IPS DF 19.7 (cell line): ENCODE measurements at regions not wholly inside any gene's neighbourhood (a gene's known extent, or its start where the extent isn't known, plus 50 kb on each side); places are given as distances from the start of the nearest gene placed in this dataset.
A peak's percentile ranks its signal among the peaks of the same experiment; 100 is the strongest.
"Not testable (repeated sequence)": the region's sequence is repeated elsewhere in the genome, so short reads cannot be mapped to it uniquely, and the experiment has no call there.

Source experiments
- DNase-seq: peaks from one replicate; pipeline ENCODE4 v3.0.0-alpha.2; 2013; ENCODE audit warnings: low read depth, low spot score

DNA sequence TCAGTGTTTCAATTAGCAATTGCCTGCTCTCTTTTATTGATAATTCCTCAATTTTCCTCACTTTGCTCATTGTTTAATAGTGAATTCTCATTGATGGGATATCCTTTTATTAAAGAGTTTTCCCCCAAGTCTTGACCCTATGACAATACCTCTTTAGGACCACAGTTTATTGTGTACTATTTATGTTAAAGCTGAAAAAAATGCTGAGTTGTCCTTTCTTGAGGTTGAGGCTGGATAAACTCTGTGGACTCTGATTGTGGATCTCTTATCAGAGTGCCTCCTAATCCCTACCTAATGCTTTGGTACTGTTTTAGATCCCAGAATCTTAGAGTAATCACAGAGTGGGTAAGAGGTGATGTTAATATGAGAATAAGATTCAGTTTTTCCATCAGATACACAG lies 416.3 kb upstream of the GBE1 start:
- no peak for DNase-seq

DNA sequence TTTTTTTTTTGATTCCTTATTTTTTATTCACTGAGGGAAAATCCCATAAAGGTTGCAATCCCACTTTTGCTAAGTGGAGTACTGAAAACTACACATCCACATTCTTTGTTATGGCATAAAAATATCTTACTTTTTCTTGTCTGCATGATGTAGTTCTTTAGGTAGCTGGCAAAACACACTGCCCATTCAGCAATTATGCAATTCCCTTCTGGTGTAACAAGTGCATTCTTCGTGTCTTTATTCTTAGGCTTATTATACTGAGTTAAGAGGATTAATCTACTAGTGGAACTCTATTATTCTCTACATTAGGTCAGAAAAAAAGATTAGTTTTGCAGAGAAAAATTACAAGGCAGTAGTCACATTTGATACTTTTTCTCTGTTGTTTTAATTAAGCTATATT lies 403.8 kb upstream of the GBE1 start:
- DNase-seq: no peak

DNA sequence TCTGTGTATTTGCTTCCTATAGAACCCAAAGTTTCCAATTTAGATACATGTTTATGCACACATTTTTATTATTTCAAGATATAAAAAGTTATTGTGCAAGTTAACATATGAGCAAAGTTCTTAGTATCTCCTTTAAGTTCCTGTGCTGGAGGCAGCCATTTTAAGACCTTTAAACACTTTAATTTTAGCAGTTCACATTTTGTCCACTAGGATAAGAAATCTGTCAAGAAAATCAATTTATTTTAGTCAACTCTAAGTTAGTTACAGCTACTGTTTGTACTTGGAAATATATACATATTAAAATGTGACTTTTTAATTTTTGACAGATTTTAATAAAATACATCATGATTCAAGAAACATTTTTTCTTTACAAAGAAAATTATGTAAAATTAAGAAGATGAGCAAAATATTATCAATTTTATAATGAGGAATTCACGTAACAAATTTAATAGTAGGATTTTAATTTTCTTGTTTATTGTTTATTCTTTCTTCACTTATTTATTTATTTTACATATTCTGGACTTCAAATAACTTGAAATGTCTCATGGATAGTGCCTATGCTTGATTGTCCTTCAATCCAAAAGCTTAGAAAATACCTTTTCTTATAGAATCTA lies 402.6 kb upstream of the GBE1 start:
- no peak for DNase-seq

DNA sequence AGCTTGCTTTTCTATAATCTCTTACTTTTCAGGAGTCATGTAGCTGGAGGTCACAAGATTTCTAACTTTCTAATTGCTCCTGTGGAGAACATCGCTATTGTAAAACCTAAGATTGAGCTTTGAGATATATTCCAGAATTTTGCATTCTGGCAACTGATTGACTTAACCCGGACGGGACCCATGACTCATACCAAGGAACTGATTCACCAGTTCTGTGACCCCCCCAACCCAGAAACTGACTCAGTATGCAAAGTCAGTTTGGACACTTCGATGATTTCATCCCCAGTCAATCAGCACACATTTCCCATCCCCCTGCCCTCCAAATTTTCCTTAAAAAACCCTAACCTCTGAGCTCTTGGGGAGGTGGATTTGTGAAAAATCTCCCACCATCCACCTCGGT lies 396.5 kb upstream of the GBE1 start:
- no peak for DNase-seq

DNA sequence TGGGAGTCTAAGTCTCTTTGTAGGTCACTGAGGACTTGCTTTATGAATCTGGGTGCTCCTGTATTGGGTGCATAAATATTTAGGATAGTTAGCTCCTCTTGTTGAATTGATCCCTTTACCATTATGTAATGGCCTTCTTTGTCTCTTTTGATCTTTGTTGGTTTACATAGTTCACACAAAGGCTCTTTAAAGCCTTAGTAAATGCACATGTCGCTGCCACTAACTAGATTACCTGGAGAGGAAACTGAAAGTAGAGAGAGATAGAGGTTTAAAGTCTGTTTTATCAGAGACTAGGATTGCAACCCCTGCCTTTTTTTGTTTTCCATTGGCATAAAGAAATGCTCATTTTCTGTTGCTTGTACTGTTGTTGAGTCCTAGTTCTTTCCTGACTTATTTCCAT lies 392.4 kb upstream of the GBE1 start:
- DNase-seq: not testable (repeated sequence)

DNA sequence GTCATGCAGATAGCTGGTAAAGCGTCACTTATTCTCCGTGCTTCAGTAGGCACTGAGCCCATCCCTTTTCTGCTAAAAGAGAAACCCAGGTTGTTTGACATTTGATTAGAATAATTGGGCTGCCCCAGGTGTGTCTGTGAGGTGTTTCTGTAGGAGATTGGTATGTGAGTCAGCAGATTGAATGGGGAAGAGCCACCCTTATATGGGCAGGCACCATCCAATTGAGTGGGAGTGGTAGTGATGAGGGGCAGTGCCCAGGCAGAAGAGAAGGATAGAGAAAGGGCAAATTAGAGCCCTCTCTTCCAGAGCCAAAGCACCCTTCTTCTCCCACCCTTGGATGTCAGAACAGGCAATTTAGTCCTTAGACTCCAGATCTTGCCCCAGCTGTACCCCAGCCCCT lies 384.3 kb upstream of the GBE1 start:
- DNase-seq: no peak

DNA sequence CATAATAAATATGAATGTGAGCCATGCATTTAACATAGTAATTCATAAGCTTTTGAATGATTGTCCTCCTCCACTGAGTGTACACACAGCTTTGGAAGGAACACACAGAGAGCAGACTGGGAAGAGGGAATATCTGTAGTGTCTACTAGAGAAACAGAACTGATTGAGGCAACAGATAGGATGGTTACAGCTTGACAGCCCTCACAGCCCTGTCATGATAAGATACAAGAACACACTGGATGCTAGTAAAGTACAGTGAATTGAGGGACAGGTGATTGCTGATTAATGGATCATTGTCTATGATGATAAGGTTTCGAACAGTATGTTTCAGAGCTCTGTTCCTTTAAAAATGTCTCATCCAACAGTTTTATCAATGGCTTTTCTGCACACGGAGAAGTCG lies 383.4 kb upstream of the GBE1 start:
- no peak for DNase-seq

DNA sequence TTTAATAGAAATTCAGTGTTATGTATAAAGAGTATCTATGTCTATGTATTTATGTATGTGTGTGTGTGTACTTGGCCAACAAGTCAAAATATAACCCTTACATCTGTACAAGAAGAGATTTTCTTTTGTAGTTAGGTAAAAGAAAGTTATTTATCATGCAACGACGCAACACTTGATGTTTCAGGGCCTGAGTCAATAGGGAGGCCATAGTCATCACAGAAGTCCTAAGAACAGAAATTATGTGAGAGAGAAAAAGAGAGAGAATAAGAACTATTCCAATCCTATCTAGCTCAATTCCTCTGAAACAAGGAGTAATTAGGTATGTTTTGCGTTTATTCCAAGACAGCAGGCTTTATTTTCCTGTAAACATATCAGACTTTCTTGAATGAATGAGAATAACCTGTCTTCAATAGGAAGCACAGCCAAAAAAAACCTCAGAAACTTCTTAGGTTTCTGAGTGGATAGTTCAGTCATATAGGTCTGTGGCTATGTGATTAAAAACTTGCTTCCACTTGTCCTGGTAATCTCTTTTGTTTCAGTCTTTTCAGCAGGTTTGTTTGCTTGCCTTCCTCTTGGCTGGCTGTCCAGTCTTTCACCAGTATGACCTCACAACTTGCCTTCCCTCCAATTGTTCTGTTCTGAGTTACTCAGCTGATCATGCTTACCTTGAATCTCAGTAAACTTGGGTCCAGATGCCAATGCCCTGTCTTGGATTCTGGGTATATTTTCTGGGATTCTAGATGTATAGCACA lies 382.4 kb upstream of the GBE1 start:
- no peak for DNase-seq

DNA sequence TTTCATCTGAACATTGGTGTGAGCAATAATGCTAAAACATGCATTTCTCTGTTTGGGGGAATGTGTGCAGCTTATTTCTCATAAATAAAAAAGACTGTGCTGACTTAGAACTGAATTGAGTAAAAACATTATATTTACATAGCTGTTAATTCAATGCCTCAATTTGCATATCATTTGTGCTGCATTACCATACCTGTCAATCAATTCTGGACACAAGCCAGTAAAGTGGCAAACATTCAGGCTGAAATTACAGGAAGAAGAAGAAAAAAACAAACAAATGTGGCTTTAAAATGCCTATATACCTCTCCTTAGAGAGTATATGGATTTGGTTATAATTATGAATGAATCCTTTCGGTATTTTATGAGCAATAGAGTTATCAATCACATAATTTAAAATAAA lies 380.1 kb upstream of the GBE1 start:
- DNase-seq: no peak

DNA sequence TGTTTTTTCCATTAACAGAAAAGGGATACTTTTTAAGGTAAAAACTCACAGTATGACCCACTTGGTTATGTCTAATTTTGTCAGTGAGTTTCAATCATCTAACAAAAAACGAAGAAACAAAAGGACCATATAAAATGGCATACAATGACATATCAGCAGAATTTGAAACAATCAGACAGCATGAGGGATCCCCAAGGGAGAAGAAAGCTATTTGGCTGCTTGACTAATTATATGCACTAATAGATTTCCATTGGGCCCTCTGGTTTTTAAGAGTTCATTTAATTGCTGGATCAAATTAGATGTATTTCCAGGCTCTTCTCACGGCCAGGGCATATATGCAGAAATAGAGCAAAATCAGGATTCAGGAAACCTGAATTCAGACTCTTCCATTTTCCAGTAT lies 376.4 kb upstream of the GBE1 start:
- no peak for DNase-seq

DNA sequence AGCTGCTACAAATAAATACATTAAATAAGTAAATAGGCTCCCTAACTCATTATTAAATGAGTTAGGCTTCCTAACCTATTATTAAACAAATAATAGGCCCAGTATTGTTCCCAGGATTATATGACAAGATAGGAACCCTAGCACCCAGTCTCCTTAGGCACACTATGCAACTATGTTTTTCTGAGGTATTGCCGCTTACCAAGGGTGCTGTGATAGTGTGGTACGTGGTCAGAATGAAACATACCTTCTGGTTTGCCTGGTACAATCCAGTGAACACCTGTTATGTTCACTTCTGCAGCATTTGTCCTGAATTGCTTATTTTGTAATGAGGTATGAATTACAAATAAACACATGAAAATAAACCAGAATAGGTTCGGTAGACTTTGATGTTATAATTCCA lies 375.6 kb upstream of the GBE1 start:
- no peak for DNase-seq

DNA sequence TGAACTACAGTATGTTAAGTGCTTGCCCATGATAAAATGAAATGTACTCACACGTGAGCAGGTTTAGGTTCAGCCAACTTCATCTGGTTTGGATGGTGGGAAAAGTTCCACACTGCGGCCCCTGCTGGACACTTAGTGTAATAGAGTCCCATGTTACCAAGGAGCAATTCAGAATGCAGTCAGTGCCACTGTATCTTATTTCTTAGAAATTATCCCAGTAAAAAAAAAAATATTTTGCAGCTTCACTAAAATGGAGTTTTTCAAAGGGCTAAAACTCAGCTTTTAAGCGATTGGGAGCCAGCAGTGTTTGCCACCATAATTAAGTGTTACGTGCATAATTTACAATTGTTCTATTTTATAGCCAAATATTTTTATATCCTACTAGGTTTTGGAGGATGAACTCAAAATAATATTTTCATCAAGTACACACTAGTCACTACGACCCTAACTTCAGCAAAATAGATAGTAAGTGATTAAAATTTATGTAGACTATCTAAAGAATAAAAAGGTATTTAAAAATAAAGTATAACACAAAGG lies 371.7 kb upstream of the GBE1 start:
- peak; percentile 17 for DNase-seq

DNA sequence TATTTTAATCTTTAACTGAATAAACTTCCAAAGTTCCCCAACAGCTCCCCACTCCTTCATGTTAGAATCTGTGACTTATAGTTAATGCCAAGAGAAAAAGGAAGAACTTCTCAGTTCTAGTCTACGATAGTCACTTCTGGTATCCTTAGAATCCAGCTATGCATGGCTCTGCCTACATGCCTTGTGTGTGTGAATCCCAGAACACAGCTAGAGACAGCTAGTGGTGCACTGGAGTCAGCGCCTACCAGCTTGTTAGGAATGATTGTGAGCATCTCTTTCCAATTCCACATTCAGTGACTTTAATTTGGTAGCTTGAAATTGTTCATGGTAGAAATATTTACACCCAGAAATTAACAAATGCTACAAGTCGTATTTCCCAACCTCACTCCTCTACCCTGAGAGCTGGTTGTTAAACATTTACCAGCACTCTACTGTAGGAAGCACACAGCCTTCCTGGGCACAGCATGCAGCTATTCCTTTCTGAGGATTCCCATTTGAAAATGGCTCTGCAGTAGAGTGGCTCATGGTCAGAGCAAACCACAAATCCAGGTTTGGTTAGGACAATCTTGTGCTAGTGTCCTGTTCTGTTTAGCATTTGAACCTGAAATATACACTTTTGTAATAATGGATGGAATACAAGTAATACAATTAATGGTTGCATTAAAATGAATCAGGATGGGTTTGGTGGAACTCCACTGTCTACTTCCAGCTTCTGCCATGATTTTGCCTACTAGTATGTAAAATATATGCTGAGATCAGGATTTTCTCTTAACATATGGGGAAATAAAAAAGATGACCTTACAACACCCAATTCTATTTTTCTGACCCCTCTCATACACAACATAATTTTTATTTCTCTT lies 371.0 kb upstream of the GBE1 start:
- DNase-seq: no peak

DNA sequence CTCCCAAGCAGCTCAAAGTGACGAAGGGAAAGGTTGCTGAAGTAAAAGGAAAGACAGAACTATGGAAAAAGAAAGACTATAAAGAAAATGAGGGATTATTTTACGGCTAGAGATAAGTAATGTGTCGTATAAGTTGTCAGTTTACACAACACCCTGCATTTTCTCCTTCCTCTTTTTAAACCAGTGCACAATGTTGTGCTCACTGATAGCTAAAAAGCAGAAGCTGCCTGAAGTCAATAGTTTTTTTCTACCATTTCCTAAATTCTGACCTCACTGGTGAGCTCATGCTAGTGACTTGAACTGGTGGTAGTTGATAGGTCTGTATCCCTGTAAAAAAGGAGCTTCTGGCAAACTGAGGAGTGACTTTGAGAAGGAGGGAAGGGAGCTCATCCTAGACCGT lies 368.6 kb upstream of the GBE1 start:
- DNase-seq: no peak

DNA sequence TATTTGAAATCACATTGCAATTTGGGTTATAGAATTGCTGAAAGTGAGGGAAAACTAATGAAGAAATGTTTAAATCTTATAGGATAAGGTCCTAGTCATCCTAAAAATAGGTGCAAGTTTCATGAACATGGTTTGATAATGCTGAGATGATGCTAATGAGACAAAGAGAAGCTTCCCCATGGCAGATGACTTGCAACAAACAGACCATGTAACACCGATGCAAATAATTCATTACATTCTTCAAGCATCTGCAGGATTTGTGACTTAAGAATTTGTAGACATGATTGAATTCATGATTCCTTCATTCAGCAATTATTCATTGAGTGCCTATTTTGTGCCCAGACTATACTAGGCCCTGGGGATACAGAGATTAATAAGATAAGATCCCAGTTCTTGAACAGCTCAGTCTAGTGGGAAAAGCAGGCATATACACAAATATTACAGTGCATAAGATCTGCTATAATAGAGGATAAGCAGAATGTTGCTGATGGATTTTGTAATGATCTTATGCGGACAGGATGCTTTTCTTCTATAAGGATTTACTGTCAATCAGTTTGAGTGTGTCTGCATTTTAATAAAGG lies 367.9 kb upstream of the GBE1 start:
- no peak for DNase-seq

DNA sequence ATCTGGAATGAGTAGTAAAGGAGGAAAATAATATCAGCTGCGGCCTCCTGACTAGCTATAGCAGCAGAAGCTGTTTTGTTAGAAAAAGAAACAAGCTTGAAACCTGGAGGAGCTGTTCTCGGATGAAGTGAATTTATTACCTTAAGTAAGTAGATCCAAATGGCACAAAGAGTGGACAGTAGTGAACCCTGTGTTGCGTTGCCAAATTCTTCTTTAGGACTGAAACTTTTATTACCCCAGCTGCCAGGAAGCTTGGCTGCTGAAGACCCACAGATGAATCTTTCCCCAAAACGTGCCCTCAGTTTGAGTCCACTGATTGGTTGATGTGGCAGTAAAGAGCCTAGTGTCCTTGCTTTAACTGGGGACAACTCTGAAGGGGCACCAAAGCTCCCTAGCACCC lies 366.8 kb upstream of the GBE1 start:
- DNase-seq: no peak

DNA sequence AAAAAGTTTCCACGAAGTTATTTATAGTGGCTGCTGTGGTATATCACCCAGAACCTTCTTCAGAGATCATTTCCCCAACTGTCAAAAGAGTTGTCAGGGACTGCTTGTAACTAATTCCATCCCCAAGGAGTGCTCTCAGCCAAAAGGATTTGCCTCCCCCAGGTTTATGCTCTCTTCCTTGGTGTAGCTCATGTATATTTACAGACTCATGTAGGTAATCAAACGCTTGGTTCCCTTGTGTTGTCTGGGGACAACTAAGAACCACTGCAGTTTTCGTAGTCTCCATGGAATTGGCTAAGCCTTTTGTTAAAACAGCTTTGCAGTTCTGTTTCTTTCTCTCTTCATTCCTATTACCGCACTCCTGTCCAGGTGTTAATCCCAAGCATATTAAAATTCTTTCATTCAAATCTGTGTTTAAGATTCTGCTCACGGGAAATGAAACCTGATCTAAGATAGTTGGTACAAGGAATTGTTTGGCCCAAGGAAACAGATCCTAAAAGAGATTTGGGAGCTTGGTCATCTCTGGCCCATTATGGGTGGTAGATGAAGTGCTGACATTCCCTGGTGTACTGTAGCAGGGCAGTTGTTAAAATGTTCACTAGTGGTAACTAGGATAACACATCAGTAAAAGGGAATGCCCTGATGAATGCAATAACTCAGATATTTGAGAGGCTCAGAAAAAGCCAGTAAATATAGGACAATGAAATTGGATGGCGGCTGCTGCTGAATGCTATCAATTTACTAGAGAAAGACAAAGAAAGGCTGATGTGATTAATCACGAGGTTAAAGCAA lies 361.3 kb upstream of the GBE1 start:
- no peak for DNase-seq

DNA sequence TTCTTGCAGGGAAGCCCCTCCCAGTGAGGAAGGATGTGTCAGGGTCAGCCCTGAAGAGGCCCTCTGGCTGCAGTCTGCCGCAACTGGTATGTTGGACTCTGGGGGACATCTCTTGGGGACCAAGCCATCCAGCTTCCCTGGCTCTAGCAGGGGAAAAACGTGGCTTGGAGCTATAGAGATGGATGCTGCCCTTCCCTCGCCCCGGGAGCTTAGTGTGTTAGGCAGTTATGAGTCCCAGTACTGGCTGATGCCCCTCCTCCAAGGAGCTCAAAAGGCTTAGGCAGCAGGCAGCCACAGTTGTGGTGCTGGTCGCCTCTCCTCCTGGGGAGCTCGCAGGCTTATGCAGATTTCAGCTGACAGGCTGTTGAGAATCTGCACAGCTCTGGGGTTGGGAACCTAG lies 353.1 kb upstream of the GBE1 start:
- DNase-seq: no peak

DNA sequence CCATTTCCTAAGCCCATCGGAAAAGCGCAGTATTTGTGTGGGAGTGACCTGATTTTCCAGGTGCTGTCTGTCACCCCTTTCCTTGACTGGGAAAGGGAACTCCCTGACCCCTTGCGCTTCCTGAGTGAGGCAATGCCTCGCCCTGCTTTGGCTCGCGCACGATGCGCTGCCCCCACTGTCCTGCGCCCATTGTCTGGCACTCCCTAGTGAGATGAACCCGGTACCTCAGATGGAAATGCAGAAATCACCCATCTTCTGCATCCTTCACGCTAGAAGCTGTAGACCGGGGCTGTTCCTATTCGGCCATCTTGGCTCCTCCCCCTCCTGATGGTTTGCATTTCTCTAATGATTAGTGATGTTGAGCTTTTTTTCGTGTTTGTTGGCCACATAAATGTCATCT lies 349.3 kb upstream of the GBE1 start:
- DNase-seq: not testable (repeated sequence)

DNA sequence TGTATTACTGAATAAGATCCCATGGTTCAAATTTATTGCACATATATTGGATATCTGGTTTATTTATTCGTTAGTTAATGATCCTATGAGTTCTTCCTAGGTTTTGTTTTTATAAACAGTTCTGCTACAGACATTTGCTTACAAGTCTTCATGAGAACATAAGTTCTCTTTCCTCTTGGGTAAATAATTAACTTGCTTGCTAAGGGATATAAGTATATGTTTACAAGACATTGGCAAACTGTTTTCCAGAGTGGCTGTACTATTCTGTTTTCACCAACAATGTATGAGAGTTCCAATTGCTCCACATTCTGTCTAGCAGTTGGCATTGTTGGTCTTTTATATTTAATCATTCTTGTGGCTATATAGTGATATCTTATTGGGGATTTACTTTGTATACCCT lies 341.8 kb upstream of the GBE1 start:
- no peak for DNase-seq

DNA sequence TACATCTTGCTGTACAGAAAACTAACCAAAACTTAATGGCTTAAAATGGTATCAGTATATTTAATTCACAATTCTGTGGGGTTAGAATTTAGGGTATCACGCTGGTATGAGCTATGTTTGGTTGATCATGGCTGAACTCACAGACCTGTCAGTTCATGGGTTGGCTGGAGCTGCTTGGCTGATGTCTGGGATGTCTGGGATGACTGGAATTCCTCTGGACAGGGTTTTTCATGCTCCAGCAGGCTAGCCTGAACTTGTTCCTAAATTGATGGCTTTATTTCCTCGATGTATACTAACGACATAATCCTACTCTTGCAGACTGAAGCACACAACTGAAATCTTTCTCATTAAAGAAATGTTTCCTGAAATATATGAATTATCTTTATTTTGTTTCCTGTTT lies 338.9 kb upstream of the GBE1 start:
- peak; percentile 9 for DNase-seq
